ENCODE measurements at regions not wholly inside any gene's neighbourhood (a gene's known extent, or its start where the extent isn't known, plus 50 kb on each side); places are given as distances from the start of the nearest gene placed in this dataset.
"Not testable (repeated sequence)": the region's sequence is repeated elsewhere in the genome, so short reads cannot be mapped to it uniquely, and the experiment has no call there.

DNA sequence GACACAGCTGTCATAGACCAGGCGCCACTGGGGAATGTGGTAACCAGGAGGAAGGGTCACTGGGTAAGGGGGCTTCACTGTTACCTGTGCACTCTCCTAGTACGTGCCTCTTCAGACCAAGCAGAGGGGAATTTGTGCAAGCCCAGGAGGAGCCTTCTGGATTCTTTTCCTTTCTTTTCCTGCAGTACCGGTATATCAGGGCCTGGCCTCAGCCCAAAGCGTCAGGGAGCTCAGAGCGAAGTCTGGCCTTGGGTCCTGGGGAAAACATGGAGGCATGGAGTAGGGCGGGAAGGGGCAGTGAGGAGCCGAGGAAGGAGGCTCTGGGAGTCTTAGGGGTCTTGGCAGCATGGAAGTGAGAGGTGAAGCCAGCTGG, 133.6 kb upstream of the GDF10 start:
- peaks cover 5 to 16% (median 5%) of the 10 kb centered on the region in 7 donors for H3K9me3 Mint-ChIP-seq
- H3K36me3 ChIP-seq (replicated peaks in 1 of 2; ENCODE audit: control insufficient read depth in 1 of 2, insufficient read depth in 2 of 2, low read length in 2 of 2): no peaks in the 10 kb centered on the region
- no peaks in the 10 kb centered on the region for H3K9me3 ChIP-seq (replicated peaks in 1 of 2; ENCODE audit: control insufficient read depth in 1 of 2, insufficient read depth in 1 of 2, low read length in 2 of 2)
- H3K79me2 ChIP-seq (ENCODE audit: insufficient read depth, low read length): no peaks in the 10 kb centered on the region
- peak overlapping the region; percentile 69 to 90 for H3K27ac ChIP-seq (ENCODE audit: low read depth in 1 of 2, low read length in 2 of 2)
- H3K4me1 Mint-ChIP-seq: peaks cover 54% of the 10 kb centered on the region
- intact Hi-C loops (cut with micrococcal nuclease): loop anchor here (2.0 to 5.0 kb wide), 3 partner anchors 34 to 91 kb away; no protein-coding TSS in a partner anchor
- peaks cover 50 to 59% of the 10 kb centered on the region in 2 donors for H3K4me1 ChIP-seq (ENCODE audit: control insufficient read depth in 1 of 2, insufficient read depth in 2 of 2, low read length in 2 of 2)
- H3K27me3 ChIP-seq (ENCODE audit: control insufficient read depth in 2 of 2, insufficient read depth in 2 of 2, low read length in 2 of 2): no peaks in the 10 kb centered on the region
- H3K36me3 Mint-ChIP-seq: peaks cover 5 to 6% of the 10 kb centered on the region in 2 donors
- TF ChIP-seq, protein P1, sequence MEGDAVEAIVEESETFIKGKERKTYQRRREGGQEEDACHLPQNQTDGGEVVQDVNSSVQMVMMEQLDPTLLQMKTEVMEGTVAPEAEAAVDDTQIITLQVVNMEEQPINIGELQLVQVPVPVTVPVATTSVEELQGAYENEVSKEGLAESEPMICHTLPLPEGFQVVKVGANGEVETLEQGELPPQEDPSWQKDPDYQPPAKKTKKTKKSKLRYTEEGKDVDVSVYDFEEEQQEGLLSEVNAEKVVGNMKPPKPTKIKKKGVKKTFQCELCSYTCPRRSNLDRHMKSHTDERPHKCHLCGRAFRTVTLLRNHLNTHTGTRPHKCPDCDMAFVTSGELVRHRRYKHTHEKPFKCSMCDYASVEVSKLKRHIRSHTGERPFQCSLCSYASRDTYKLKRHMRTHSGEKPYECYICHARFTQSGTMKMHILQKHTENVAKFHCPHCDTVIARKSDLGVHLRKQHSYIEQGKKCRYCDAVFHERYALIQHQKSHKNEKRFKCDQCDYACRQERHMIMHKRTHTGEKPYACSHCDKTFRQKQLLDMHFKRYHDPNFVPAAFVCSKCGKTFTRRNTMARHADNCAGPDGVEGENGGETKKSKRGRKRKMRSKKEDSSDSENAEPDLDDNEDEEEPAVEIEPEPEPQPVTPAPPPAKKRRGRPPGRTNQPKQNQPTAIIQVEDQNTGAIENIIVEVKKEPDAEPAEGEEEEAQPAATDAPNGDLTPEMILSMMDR (IDR thresholded peaks at IDR 0.05): no peak
- peak overlapping the region; percentile 93 to 99 (median 96) for H3K27ac Mint-ChIP-seq
- peak overlapping the region in 1 of 3 experiments; percentile 63 for H3K4me3 ChIP-seq (replicated peaks in 1 of 3; ENCODE audit: low read depth in 2 of 3, low read length in 3 of 3)
- H4K20me1 ChIP-seq (ENCODE audit: insufficient read depth, low read length): no peaks in the 10 kb centered on the region
- H3K27me3 Mint-ChIP-seq (ENCODE audit: low read depth in 3 of 3): peaks cover 0 to 9% (median 1%) of the 10 kb centered on the region in 3 donors
- H3K4me2 ChIP-seq (replicated peaks; ENCODE audit: extremely low read depth, low read length, poor library complexity, severe bottlenecking): peak overlapping the region; percentile 70
- 89% methylated on average over 5 of the region's 7 CpGs for WGBS (ENCODE audit: insufficient coverage)
- DNase-seq: no peak
- peak overlapping the region; percentile 69 for H2AFZ ChIP-seq (ENCODE audit: insufficient read depth, low read depth, low read length, poor library complexity, severe bottlenecking)
- H3K9ac ChIP-seq (ENCODE audit: insufficient read depth, low read length, poor library complexity, severe bottlenecking): peak overlapping the region; percentile 63
- peak overlapping the region; percentile 67 to 87 for H3K4me3 Mint-ChIP-seq

DNA sequence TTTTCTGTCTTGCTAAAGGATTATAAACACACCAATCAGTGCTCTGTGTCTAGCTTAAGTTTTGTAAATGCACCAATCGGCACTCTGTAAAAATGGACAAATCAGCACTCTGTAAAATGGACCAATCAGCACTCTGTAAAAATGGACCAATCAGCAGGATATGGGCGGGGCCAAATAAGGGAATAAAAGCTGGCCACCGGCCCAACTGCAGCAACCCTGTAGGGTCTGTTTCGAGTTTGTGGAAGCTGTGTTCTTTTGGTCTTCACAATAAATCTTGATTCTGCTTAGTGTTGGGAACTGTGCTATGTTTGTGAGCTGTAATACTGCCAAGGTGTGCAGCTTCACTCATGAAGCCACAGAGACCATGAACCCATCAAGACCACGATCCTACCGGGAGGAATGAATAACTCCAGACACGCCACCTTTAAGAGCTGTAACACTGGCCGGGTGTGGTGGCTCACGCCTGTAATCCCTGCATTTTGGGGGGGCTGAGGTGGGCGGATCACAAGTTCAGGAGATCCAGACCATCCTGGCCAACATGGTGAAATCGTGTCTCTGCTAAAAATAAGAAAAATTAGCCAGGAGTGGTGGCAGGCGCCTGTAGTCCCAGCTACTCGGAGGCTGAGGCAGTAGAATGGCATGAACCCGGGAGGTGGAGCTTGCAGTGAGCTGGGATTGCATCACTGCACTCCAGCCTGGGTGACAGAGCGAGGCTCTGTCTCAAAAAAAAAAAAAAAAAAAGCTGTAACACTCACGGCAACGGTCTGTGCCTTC, 133.0 kb upstream of the GDF10 start:
- Mint-ChIP-seq H3K4me3 (peak overlapping the region; percentile 67 to 87), H3K27ac (peak overlapping the region; percentile 93 to 99 (median 96)), H3K4me1 (peaks cover 48% of the 10 kb centered on the region), H3K9me3 (peaks cover 5 to 16% (median 5%) of the 10 kb centered on the region in 7 donors)
- Histone ChIP-seq H3K4me1 (ENCODE audit: control insufficient read depth in 1 of 2, insufficient read depth in 2 of 2, low read length in 2 of 2) (peaks cover 45 to 53% of the 10 kb centered on the region in 2 donors), H2AFZ (ENCODE audit: insufficient read depth, low read depth, low read length, poor library complexity, severe bottlenecking) (peak overlapping the region; percentile 74), H3K27ac (ENCODE audit: low read depth in 1 of 2, low read length in 2 of 2) (peak overlapping the region in 1 of 2 donors; percentile 90), H3K4me3 (replicated peaks in 1 of 3; ENCODE audit: low read depth in 2 of 3, low read length in 3 of 3) (peak overlapping the region in 1 of 3 experiments; percentile 63), H3K4me2 (replicated peaks; ENCODE audit: extremely low read depth, low read length, poor library complexity, severe bottlenecking) (peak overlapping the region; percentile 52)
- 44% methylated on average over 11 of the region's 17 CpGs for WGBS (ENCODE audit: insufficient coverage)
- not testable (repeated sequence) for H3K27me3 Mint-ChIP-seq (ENCODE audit: low read depth in 3 of 3); H3K27me3 ChIP-seq (ENCODE audit: control insufficient read depth in 2 of 2, insufficient read depth in 2 of 2, low read length in 2 of 2); H3K36me3 Mint-ChIP-seq; H3K9me3 ChIP-seq (replicated peaks in 1 of 2; ENCODE audit: control insufficient read depth in 1 of 2, insufficient read depth in 1 of 2, low read length in 2 of 2); H3K36me3 ChIP-seq (replicated peaks in 1 of 2; ENCODE audit: control insufficient read depth in 1 of 2, insufficient read depth in 2 of 2, low read length in 2 of 2); H3K9ac ChIP-seq (ENCODE audit: insufficient read depth, low read length, poor library complexity, severe bottlenecking); H3K79me2 ChIP-seq (ENCODE audit: insufficient read depth, low read length); H4K20me1 ChIP-seq (ENCODE audit: insufficient read depth, low read length)
- intact Hi-C loops (cut with micrococcal nuclease): loop anchor here (2.0 to 5.0 kb wide), 3 partner anchors 35 to 90 kb away; no protein-coding TSS in a partner anchor
- peak; percentile 26 to 45 (median 39) for DNase-seq
